GM10248 (cell line): ENCODE measurements at regions not wholly inside any gene's neighbourhood (a gene's known extent, or its start where the extent isn't known, plus 50 kb on each side); places are given as distances from the start of the nearest gene placed in this dataset.

Experiments used
- CTCF ChIA-PET: fragments of 300-600 bp; sonication (Branson Sonifier 250); formaldehyde crosslinking; extraction: SDS; loops from one replicate; lab custom pipeline; 2021; ENCODE audit warnings: antibody characterized with exemption; lab: Yijun Ruan, JAX
- POLR2A ChIA-PET: fragments of 350-650 bp; sonication (Branson Sonifier 250); formaldehyde crosslinking; extraction: SDS; loops from one replicate; lab custom pipeline; 2020; ENCODE audit warnings: antibody characterized with exemption; lab: Yijun Ruan, JAX
- DNase-seq: peaks from one replicate; pipeline ENCODE4 v3.0.0; 2012; ENCODE audit errors: extremely low spot score
- TF ChIP-seq, protein P1 (sequence below): IDR thresholded peaks from 2 replicates; pipeline ENCODE4 v1.5.1; 2012; ENCODE audit warnings: mild to moderate bottlenecking, low read depth; ENCODE audit errors: extremely low read depth, missing control alignments, control extremely low read depth

- TF ChIP-seq, protein P1, sequence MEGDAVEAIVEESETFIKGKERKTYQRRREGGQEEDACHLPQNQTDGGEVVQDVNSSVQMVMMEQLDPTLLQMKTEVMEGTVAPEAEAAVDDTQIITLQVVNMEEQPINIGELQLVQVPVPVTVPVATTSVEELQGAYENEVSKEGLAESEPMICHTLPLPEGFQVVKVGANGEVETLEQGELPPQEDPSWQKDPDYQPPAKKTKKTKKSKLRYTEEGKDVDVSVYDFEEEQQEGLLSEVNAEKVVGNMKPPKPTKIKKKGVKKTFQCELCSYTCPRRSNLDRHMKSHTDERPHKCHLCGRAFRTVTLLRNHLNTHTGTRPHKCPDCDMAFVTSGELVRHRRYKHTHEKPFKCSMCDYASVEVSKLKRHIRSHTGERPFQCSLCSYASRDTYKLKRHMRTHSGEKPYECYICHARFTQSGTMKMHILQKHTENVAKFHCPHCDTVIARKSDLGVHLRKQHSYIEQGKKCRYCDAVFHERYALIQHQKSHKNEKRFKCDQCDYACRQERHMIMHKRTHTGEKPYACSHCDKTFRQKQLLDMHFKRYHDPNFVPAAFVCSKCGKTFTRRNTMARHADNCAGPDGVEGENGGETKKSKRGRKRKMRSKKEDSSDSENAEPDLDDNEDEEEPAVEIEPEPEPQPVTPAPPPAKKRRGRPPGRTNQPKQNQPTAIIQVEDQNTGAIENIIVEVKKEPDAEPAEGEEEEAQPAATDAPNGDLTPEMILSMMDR, result no peak
- DNase-seq, result no peak
- ChIA-PET CTCF (no interaction called here), POLR2A (no interaction called here)
These were observed 463.6 kb downstream of the ZWINT start for GRCh38 chr10:55897490-55897921.

- CTCF ChIA-PET, result no interaction called here
- no peak for DNase-seq
- TF ChIP-seq, protein P1, result no peak
- POLR2A ChIA-PET, result no interaction called here
These were observed 468.8 kb downstream of the ZWINT start for GRCh38 chr10:55892276-55892675.

DNA sequence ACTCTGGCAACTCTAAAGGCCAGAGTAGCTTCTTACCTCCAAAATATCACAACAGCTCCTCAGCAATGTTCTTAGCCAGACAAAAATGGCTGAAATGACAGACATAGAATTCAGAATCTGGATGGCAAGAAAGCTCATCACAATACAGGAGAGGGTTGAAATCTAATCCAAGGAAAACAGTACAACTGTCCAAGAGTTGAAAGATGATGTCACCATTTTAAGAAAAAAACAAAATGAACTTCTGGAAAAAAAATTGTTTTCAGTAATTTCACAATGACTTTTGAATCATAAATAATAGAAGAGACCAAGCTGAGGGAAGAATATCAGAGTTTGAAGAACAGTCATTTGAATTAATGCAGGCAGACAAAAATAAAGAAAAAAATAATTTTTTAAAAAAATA is 479.5 kb downstream of the ZWINT start:
- TF ChIP-seq, protein P1, result no peak
- no peak for DNase-seq
- ChIA-PET CTCF (no interaction called here), POLR2A (no interaction called here)

GRCh38 chr10:55873485-55873884 is 487.6 kb downstream of the ZWINT start:
- ChIA-PET CTCF (no interaction called here), POLR2A (no interaction called here)
- no peak for DNase-seq
- TF ChIP-seq, protein P1, result no peak

DNA sequence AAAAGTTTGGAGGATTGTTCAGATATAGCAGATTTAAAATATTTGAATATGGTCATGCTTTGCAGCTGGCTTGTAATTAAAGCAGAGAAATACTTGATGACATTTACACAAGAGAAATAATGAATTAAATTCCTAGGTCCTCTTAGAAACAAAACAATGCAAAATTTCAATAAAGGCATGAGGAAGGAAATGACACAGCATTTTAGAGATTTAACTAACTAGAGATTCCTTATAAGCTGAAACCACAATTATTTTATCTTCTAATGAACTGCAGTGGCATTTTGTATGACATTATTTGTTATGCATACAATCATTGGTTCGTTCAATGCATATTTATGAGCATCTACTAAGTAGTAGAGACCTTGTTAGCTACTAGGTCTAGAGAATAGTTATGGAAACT is 490.9 kb downstream of the ZWINT start:
- ChIA-PET CTCF (no interaction called here), POLR2A (no interaction called here)
- no peak for DNase-seq
- TF ChIP-seq, protein P1, result no peak

GRCh38 chr10:55867848-55868247 is 493.2 kb downstream of the ZWINT start:
- ChIA-PET POLR2A (no interaction called here), CTCF (no interaction called here)
- TF ChIP-seq, protein P1, result no peak
- no peak for DNase-seq

GRCh38 chr10:55858730-55859129 is 502.3 kb downstream of the ZWINT start:
- ChIA-PET POLR2A (no interaction called here), CTCF (interaction anchor here (1.3 to 1.5 kb wide), 2 partner anchors 8 to 9 kb away, joined by 4 read pairs; no protein-coding TSS in a partner anchor)
- DNase-seq, result no peak
- TF ChIP-seq, protein P1, result no peak
